ENCODE measurements at regions not wholly inside any gene's neighbourhood (a gene's known extent, or its start where the extent isn't known, plus 50 kb on each side); places are given as distances from the start of the nearest gene placed in this dataset.

GRCh38 chr9:108085294-108085693 lies 595.7 kb upstream of the KLF4 start:
- TF ChIP-seq JUND (IDR thresholded peaks at IDR 0.05) (no peak), MAX (IDR thresholded peaks at IDR 0.05) (no peak), RXRA (IDR thresholded peaks at IDR 0.05) (no peak), GABPA (IDR thresholded peaks at IDR 0.05 in 1 of 2, conservative IDR thresholded peaks at IDR 0.05 in 1 of 2) (no peak), SP1 (IDR thresholded peaks at IDR 0.05) (no peak), NR2F2 (IDR thresholded peaks at IDR 0.05) (no peak), CTCF (IDR thresholded peaks at IDR 0.05; ENCODE audit: low read depth, low read length, missing input control) (no peak), YY1 (IDR thresholded peaks at IDR 0.05) (no peak), ATF3 (IDR thresholded peaks at IDR 0.05) (no peak)
- 88% methylated on average over 6 of the region's 6 CpGs for WGBS
- no peak overlapping the region for H3K9ac ChIP-seq (ENCODE audit: low read depth in 1 of 2, low read length in 2 of 2)
- H3K27me3 ChIP-seq (ENCODE audit: control insufficient read depth in 4 of 4, insufficient read depth in 4 of 4, low read length in 3 of 4), result no peaks in the 10 kb centered on the region
- no peak overlapping the region for H3K27ac ChIP-seq (ENCODE audit: low read depth in 1 of 2, low read length in 2 of 2)
- DNase-seq (ENCODE audit: low spot score), result no peak
- no peaks in the 10 kb centered on the region for H3K4me1 ChIP-seq (ENCODE audit: control insufficient read depth in 4 of 4, insufficient read depth in 4 of 4, low read length in 3 of 4)
- no peak overlapping the region for H3K4me3 ChIP-seq (ENCODE audit: low read depth in 1 of 3, low read length in 3 of 3)
- no peaks in the 10 kb centered on the region for H3K36me3 ChIP-seq (ENCODE audit: control insufficient read depth in 4 of 4, insufficient read depth in 3 of 4, low read depth in 1 of 4, low read length in 3 of 4)
- no peaks in the 10 kb centered on the region for H3K9me3 ChIP-seq (ENCODE audit: control insufficient read depth in 4 of 4, low read length in 3 of 4)

- WGBS, result 84% methylated on average over 3 of the region's 3 CpGs
- Histone ChIP-seq H3K27ac (ENCODE audit: low read depth in 1 of 2, low read length in 2 of 2) (no peak overlapping the region), H3K27me3 (ENCODE audit: control insufficient read depth in 4 of 4, insufficient read depth in 4 of 4, low read length in 3 of 4) (no peaks in the 10 kb centered on the region), H3K9ac (ENCODE audit: low read depth in 1 of 2, low read length in 2 of 2) (no peak overlapping the region), H3K4me3 (ENCODE audit: low read depth in 1 of 3, low read length in 3 of 3) (no peak overlapping the region), H3K36me3 (ENCODE audit: control insufficient read depth in 4 of 4, insufficient read depth in 3 of 4, low read depth in 1 of 4, low read length in 3 of 4) (no peaks in the 10 kb centered on the region), H3K9me3 (ENCODE audit: control insufficient read depth in 4 of 4, low read length in 3 of 4) (no peaks in the 10 kb centered on the region), H3K4me1 (ENCODE audit: control insufficient read depth in 4 of 4, insufficient read depth in 4 of 4, low read length in 3 of 4) (no peaks in the 10 kb centered on the region)
- TF ChIP-seq JUND (IDR thresholded peaks at IDR 0.05) (no peak), HNF4G (IDR thresholded peaks at IDR 0.05) (no peak), RAD21 (IDR thresholded peaks at IDR 0.05) (no peak), NR2F2 (IDR thresholded peaks at IDR 0.05) (no peak), TAF1 (conservative IDR thresholded peaks at IDR 0.05) (no peak)
- no peak for DNase-seq (ENCODE audit: low spot score)
These were observed 594.3 kb upstream of the KLF4 start for GRCh38 chr9:108083796-108084352.

GRCh38 chr9:108083160-108083750 lies 593.7 kb upstream of the KLF4 start:
- no peak overlapping the region for H3K27ac ChIP-seq (ENCODE audit: low read depth in 1 of 2, low read length in 2 of 2)
- H3K27me3 ChIP-seq (ENCODE audit: control insufficient read depth in 4 of 4, insufficient read depth in 4 of 4, low read length in 3 of 4), result no peaks in the 10 kb centered on the region
- TF ChIP-seq TAF1 (conservative IDR thresholded peaks at IDR 0.05) (no peak), EGR1 (IDR thresholded peaks at IDR 0.05; ENCODE audit: low read depth in 2 of 2) (no peak), GABPA (IDR thresholded peaks at IDR 0.05 in 1 of 2, conservative IDR thresholded peaks at IDR 0.05 in 1 of 2) (no peak), HNF4G (IDR thresholded peaks at IDR 0.05) (no peak), HNF4A (conservative IDR thresholded peaks at IDR 0.05) (no peak), RXRA (IDR thresholded peaks at IDR 0.05) (no peak), CTCF (IDR thresholded peaks at IDR 0.05; ENCODE audit: low read depth, low read length, missing input control) (no peak), YY1 (IDR thresholded peaks at IDR 0.05) (no peak), REST (IDR thresholded peaks at IDR 0.05) (no peak), JUND (IDR thresholded peaks at IDR 0.05) (no peak)
- H3K9ac ChIP-seq (ENCODE audit: low read depth in 1 of 2, low read length in 2 of 2), result no peak overlapping the region
- H3K4me3 ChIP-seq (ENCODE audit: low read depth in 1 of 3, low read length in 3 of 3), result no peak overlapping the region
- no peak for DNase-seq (ENCODE audit: low spot score)
- WGBS, result 90% methylated on average over 6 of the region's 6 CpGs
- no peaks in the 10 kb centered on the region for H3K36me3 ChIP-seq (ENCODE audit: control insufficient read depth in 4 of 4, insufficient read depth in 3 of 4, low read depth in 1 of 4, low read length in 3 of 4)
- no peaks in the 10 kb centered on the region for H3K9me3 ChIP-seq (ENCODE audit: control insufficient read depth in 4 of 4, low read length in 3 of 4)
- no peaks in the 10 kb centered on the region for H3K4me1 ChIP-seq (ENCODE audit: control insufficient read depth in 4 of 4, insufficient read depth in 4 of 4, low read length in 3 of 4)
